ENCODE measurements at regions not wholly inside any gene's neighbourhood (a gene's known extent, or its start where the extent isn't known, plus 50 kb on each side); places are given as distances from the start of the nearest gene placed in this dataset.
"Not testable (repeated sequence)": the region's sequence is repeated elsewhere in the genome, so short reads cannot be mapped to it uniquely, and the experiment has no call there.

GRCh38 chr6:26233649-26234420 lies 131.2 kb upstream of the BTN3A2 start:
- peaks cover 17% of the 10 kb centered on the region for H3K36me3 Mint-ChIP-seq
- H3K9me3 Mint-ChIP-seq: no peaks in the 10 kb centered on the region
- CTCF ChIA-PET: interaction anchor here (0.7 to 1.4 kb wide), 6 partner anchors 17 to 58 kb away, joined by 3 to 4 read pairs (median 3); a partner anchor contains a TSS
- peaks cover 54% of the 10 kb centered on the region for H3K4me1 Mint-ChIP-seq
- H3K27me3 Mint-ChIP-seq: peaks cover 11% of the 10 kb centered on the region
- peak; percentile 82 for DNase-seq
- H3K27ac Mint-ChIP-seq: peak overlapping the region; percentile 100
- peak overlapping the region; percentile 89 for H3K4me3 Mint-ChIP-seq

- CTCF ChIA-PET: interaction anchor here (0.7 to 1.4 kb wide), 2 partner anchors 16 to 18 kb away, joined by 3 to 4 read pairs; a partner anchor contains a TSS
- Mint-ChIP-seq H3K4me1 (peaks cover 49% of the 10 kb centered on the region), H3K4me3 (peak overlapping the region; percentile 89), H3K27ac (peak overlapping the region; percentile 100), H3K27me3 (peaks cover 11% of the 10 kb centered on the region), H3K36me3 (peaks cover 17% of the 10 kb centered on the region), H3K9me3 (no peaks in the 10 kb centered on the region)
- DNase-seq: peak; percentile 82
These were observed 130.3 kb upstream of the BTN3A2 start for GRCh38 chr6:26234421-26235301.

GRCh38 chr6:26235302-26235670 lies 129.7 kb upstream of the BTN3A2 start:
- Mint-ChIP-seq H3K4me1 (peaks cover 51% of the 10 kb centered on the region), H3K4me3 (peak overlapping the region; percentile 89), H3K9me3 (no peaks in the 10 kb centered on the region), H3K36me3 (peaks cover 14% of the 10 kb centered on the region), H3K27me3 (peaks cover 11% of the 10 kb centered on the region), H3K27ac (peak overlapping the region; percentile 100)
- DNase-seq: no peak
- CTCF ChIA-PET: interaction anchor here (1.4 kb wide), 1 partner anchor 18 kb away, joined by 4 read pairs; a partner anchor contains a TSS

- Mint-ChIP-seq H3K4me1 (peaks cover 41% of the 10 kb centered on the region), H3K27ac (peak overlapping the region; percentile 95)
- H3K36me3 Mint-ChIP-seq, H3K27me3 Mint-ChIP-seq, CTCF ChIA-PET, DNase-seq, H3K9me3 Mint-ChIP-seq, H3K4me3 Mint-ChIP-seq: not testable (repeated sequence)
These were observed 125.6 kb upstream of the BTN3A2 start for GRCh38 chr6:26239415-26239814.

- CTCF ChIA-PET: interaction anchor here (0.6 to 1.5 kb wide), 2 partner anchors 10 to 11 kb away, joined by 3 to 4 read pairs; a partner anchor contains a TSS
- peak overlapping the region; percentile 67 for H3K4me3 Mint-ChIP-seq
- H3K36me3 Mint-ChIP-seq: peaks cover 8% of the 10 kb centered on the region
- DNase-seq: peak; percentile 90
- H3K27ac Mint-ChIP-seq: peak overlapping the region; percentile 95
- no peaks in the 10 kb centered on the region for H3K9me3 Mint-ChIP-seq
- H3K27me3 Mint-ChIP-seq: no peaks in the 10 kb centered on the region
- H3K4me1 Mint-ChIP-seq: peaks cover 47% of the 10 kb centered on the region
These were observed 124.6 kb upstream of the BTN3A2 start for GRCh38 chr6:26240157-26241032.

GRCh38 chr6:26241033-26241895 lies 123.7 kb upstream of the BTN3A2 start:
- H3K4me1 Mint-ChIP-seq: peaks cover 45% of the 10 kb centered on the region
- H3K4me3 Mint-ChIP-seq: peak overlapping the region; percentile 67
- no peaks in the 10 kb centered on the region for H3K9me3 Mint-ChIP-seq
- H3K27me3 Mint-ChIP-seq: no peaks in the 10 kb centered on the region
- peaks cover 8% of the 10 kb centered on the region for H3K36me3 Mint-ChIP-seq
- peak; percentile 70 for DNase-seq
- CTCF ChIA-PET: interaction anchor here (1.5 kb wide), 1 partner anchor 10 kb away, joined by 3 read pairs; a partner anchor contains a TSS
- H3K27ac Mint-ChIP-seq: peak overlapping the region; percentile 95

GRCh38 chr6:26243132-26243531 lies 121.9 kb upstream of the BTN3A2 start:
- CTCF ChIA-PET: no interaction called here
- Mint-ChIP-seq H3K4me3 (no peak overlapping the region), H3K9me3 (no peaks in the 10 kb centered on the region), H3K27ac (no peak overlapping the region), H3K36me3 (peaks cover 8% of the 10 kb centered on the region), H3K4me1 (peaks cover 47% of the 10 kb centered on the region), H3K27me3 (no peaks in the 10 kb centered on the region)
- DNase-seq: no peak

GRCh38 chr6:26243752-26244151 lies 121.2 kb upstream of the BTN3A2 start:
- Mint-ChIP-seq H3K27me3 (no peaks in the 10 kb centered on the region), H3K27ac (no peak overlapping the region), H3K4me3 (no peak overlapping the region), H3K36me3 (peaks cover 8% of the 10 kb centered on the region), H3K9me3 (no peaks in the 10 kb centered on the region), H3K4me1 (peaks cover 48% of the 10 kb centered on the region)
- no peak for DNase-seq
- CTCF ChIA-PET: no interaction called here

GRCh38 chr6:26246058-26246457 lies 118.9 kb upstream of the BTN3A2 start:
- no peak overlapping the region for H3K27ac Mint-ChIP-seq
- no peak for DNase-seq
- H3K9me3 Mint-ChIP-seq: no peaks in the 10 kb centered on the region
- peaks cover 6% of the 10 kb centered on the region for H3K36me3 Mint-ChIP-seq
- no peaks in the 10 kb centered on the region for H3K27me3 Mint-ChIP-seq
- H3K4me3 Mint-ChIP-seq: no peak overlapping the region
- peaks cover 41% of the 10 kb centered on the region for H3K4me1 Mint-ChIP-seq
- CTCF ChIA-PET: no interaction called here

GRCh38 chr6:26246553-26246952 lies 118.4 kb upstream of the BTN3A2 start:
- no peaks in the 10 kb centered on the region for H3K27me3 Mint-ChIP-seq
- no peak for DNase-seq
- peaks cover 7% of the 10 kb centered on the region for H3K36me3 Mint-ChIP-seq
- no peak overlapping the region for H3K27ac Mint-ChIP-seq
- no peaks in the 10 kb centered on the region for H3K9me3 Mint-ChIP-seq
- no peak overlapping the region for H3K4me3 Mint-ChIP-seq
- CTCF ChIA-PET: no interaction called here
- H3K4me1 Mint-ChIP-seq: peaks cover 40% of the 10 kb centered on the region

GRCh38 chr6:26249707-26249956 lies 115.4 kb upstream of the BTN3A2 start:
- no peaks in the 10 kb centered on the region for H3K27me3 Mint-ChIP-seq
- CTCF ChIA-PET: interaction anchor here (0.6 to 3.5 kb wide), 4 partner anchors 9 to 35 kb away, joined by 3 to 22 read pairs (median 6); a partner anchor contains a TSS
- no peaks in the 10 kb centered on the region for H3K9me3 Mint-ChIP-seq
- H3K4me1 Mint-ChIP-seq: peaks cover 39% of the 10 kb centered on the region
- DNase-seq: peak; percentile 72
- peaks cover 10% of the 10 kb centered on the region for H3K36me3 Mint-ChIP-seq
- peak overlapping the region; percentile 99 for H3K27ac Mint-ChIP-seq
- H3K4me3 Mint-ChIP-seq: peak overlapping the region; percentile 88

GRCh38 chr6:26249957-26250697 lies 114.9 kb upstream of the BTN3A2 start:
- peak overlapping the region; percentile 99 for H3K27ac Mint-ChIP-seq
- H3K9me3 Mint-ChIP-seq: no peaks in the 10 kb centered on the region
- H3K4me1 Mint-ChIP-seq: peaks cover 39% of the 10 kb centered on the region
- DNase-seq: peak; percentile 88
- peaks cover 11% of the 10 kb centered on the region for H3K36me3 Mint-ChIP-seq
- CTCF ChIA-PET: interaction anchor here (0.6 to 3.5 kb wide), 7 partner anchors 10 to 67 kb away, joined by 3 to 22 read pairs (median 4); a partner anchor contains a TSS
- H3K27me3 Mint-ChIP-seq: no peaks in the 10 kb centered on the region
- H3K4me3 Mint-ChIP-seq: peak overlapping the region; percentile 88

All from activated naive CD4-positive, alpha-beta T cell treated with anti-CD3 and anti-CD28 coated beads, Interleukin-2, amount 10 ng/mL, durations not matched to agents 7 days and 5 days (primary cell).